HG03103 (cell line): ENCODE measurements at regions not wholly inside any gene's neighbourhood (a gene's known extent, or its start where the extent isn't known, plus 50 kb on each side); places are given as distances from the start of the nearest gene placed in this dataset.
A peak's percentile ranks its signal among the peaks of the same experiment; 100 is the strongest.
"Not testable (repeated sequence)": the region's sequence is repeated elsewhere in the genome, so short reads cannot be mapped to it uniquely, and the experiment has no call there.

Source experiments
- ATAC-seq: cut with Tn5 transposase; IDR thresholded peaks from one replicate; pipeline ENCODE4 v1.9.1; 2021; ENCODE audit warnings: low read depth; ENCODE audit not compliant: unreplicated experiment

DNA sequence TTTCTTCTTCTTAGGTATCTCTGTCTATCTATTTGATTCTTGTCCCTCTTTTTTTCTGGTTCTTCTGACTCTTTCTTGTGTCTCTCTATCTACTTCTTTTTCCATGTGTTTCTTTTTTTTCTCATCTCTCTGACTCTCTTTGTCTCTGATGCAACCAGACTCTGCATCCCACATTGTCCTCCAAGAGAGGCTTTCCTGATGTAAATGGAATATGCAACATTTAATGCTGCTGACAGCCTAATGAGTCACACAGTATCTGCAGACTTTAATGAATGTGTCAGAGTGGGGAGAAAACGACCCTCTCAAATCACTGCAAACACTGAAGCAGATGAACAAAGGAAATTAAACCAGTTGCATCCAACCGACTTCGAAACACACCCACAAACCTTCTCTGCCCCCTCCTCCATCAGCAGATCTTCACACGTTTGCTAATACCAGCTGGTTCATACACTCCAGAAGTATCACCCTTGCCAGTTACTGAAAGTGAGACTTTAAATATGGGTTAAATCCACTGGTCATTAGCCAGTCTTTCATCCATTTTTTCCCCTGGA, 351.5 kb downstream of the TXNL1 start:
- no peak for ATAC-seq

GRCh38 chr18:56285387-56286065, 352.9 kb downstream of the TXNL1 start:
- ATAC-seq: no peak

GRCh38 chr18:56284319-56284718, 354.1 kb downstream of the TXNL1 start:
- ATAC-seq: no peak

- no peak for ATAC-seq
Measured at GRCh38 chr18:56283316-56283715, 355.1 kb downstream of the TXNL1 start.

DNA sequence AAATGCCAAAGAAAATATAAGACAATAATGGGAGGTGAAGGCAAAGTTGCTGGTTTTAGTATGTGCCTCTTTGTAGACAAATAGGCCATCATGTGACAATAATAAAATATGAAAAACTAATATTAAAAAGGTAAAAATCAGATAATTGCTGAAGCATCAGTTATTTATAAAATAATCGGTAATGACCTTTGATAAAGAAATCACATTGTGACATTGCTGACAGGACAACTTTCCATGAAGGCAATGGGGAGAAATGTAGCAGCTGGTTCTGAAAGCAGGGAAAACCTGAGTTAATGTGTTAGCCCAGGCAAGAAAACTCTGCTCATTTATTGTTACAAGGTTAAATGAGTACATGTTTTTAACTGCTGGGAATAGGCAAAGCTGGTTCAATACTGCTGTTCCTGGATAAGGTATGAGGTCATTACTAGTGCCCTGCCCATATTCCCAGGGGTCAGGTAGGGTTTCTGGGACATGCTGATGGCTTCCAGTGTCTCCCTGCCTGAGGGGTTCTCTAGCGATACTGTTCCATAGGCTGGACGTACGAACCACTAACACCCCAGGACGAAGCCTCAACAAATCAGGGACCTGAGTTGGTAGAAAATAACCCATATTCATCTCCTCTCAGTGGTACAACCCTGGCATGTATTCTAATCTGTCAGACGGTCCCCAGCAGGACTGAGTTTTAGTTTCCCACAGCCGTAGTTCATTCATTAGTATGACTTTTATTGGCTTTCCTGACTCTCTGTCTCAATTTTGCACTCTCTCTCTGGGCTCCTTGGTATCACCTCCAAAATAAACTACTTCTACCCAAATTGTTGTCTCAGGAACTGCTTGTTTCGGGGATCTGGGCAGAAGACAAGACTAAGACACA, 355.9 kb downstream of the TXNL1 start:
- ATAC-seq: no peak

GRCh38 chr18:56279816-56280215, 358.6 kb downstream of the TXNL1 start:
- ATAC-seq: not testable (repeated sequence)

- no peak for ATAC-seq
Measured at GRCh38 chr18:56278421-56279003, 359.9 kb downstream of the TXNL1 start.

DNA sequence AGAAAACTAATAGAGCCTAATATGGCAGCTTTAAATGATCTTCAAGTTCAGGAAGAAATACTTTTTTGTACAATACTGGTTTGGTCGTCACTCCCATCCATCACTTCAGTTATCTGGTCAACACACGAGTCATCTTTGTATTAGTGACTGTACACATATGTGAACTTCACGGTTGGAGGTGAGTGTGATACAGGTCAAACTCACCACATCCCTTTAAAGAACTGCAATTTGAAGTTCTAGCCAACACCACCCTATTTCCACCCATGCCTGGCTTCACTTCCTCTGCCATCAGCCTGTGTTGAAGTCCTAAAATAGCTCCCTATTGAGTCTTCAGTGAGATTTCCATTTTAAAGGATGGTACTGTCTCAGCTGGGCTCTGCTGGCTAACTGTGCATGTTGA, 361.9 kb downstream of the TXNL1 start:
- no peak for ATAC-seq

GRCh38 chr18:56273541-56274219, 364.7 kb downstream of the TXNL1 start:
- no peak for ATAC-seq

GRCh38 chr18:56270671-56271250, 367.6 kb downstream of the TXNL1 start:
- no peak for ATAC-seq

GRCh38 chr18:56269958-56270357, 368.4 kb downstream of the TXNL1 start:
- ATAC-seq: no peak

DNA sequence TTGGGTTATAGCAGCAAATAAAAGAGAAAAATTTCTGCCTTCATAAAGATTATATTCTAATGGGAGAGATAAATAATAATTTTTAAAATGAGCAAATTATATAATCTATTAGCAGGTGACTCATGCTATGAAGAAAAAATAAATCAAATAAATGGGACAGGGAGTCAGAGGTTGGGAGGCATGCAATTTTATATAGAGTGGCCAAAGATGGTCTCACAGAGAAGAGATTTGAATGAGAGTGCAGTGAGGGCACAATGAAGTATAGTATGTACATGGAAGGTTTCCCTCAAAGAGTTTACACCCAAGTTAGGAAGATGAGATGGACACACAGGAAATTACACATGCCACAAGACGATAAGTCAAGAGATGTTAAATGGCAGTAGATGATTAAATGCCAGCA, 369.4 kb downstream of the TXNL1 start:
- no peak for ATAC-seq

DNA sequence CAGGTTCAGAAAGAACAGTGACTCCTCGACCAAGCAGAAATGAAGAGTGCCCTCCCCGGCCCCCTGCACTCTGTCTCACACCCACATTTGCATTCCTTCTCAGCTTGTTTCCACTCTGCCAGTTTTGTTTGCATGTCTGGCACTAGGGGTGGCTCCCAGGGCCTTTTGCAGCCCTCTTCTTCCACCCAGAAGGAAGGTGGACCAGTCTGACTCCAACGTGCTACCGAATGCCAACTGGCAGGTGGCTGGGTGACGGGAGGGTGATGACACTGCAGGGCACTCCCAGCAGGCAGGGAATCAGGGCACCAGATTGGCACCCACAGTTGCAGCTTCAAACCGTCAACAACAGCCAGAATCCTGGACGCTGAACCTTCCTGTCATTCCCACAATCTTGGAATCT, 371.1 kb downstream of the TXNL1 start:
- ATAC-seq: no peak

DNA sequence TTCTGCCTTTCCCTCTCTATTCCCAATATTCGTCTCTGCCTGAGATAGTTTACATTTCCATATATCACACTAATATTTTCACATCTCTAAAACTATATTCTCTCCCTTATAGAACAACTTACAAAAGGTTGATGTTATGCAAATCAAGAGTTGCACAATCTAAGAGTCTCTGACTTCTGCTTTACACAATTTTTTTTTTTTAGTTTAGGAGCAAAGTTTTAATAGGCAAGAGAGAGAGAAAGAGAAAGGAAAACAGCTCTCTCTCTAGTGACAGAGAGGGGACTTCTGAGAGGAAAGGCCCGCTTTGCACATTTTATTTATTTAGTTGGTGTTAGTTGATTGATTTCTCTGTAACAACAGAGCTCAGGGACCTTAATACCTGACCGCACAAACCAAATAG, 380.2 kb downstream of the TXNL1 start:
- ATAC-seq: no peak

DNA sequence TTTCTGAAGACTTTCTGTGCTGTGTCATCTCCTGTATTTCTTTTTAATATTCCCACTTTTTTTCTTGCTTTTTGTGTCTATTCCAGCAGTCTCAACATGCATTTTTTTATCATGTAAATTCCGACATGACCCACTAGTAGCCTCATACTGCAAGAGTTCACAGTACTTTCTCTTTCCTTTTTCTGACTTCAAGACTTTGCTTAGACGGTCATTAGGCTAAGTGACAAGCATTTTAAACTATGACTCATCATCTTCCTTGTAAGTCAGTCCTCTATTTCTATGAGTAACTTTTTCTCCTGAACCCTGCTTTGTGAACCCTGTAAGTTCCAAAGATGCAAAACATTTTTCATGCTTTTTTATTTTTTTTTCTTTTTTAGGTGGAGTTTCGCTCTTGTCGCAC, 381.2 kb downstream of the TXNL1 start:
- peak; percentile 68 for ATAC-seq

DNA sequence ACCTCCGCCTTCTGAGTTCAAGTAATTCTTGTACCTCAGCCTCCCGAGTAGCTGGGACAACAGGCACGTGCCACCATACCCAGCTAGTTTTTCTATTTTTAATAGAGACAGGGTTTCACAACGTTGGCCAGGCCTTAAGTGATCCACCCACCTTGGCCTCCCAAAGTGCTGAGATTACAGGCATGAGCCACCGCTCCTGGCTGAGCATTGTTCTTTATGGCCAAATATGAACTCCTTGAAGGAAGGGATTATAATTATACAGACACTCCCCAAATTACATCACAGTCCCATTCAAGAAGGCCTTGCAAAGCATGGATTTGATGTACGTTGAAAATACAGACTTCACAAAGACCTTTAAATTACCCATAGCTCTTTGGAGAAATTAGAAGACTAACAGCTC, 381.7 kb downstream of the TXNL1 start:
- no peak for ATAC-seq

GRCh38 chr18:56255381-56255780, 383.0 kb downstream of the TXNL1 start:
- no peak for ATAC-seq

DNA sequence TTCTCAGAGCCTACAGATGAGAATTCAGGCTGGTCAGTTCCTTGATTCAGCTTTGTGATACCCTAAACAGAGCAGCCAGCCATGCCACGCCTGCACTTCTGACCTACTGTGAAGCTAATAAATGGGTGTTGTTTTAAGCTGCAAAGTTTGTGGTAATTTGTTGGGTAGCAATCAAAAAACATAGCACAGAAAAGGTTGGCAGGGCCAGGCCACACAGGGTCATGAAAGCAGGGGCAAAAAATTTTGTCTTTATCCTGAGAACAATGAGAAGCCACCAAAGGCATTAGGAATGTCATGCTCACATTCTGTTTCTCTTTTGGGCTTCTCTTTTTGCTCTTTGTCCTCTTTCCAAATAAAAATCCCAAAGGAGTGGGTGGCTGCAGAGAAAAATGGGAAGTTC, 385.9 kb downstream of the TXNL1 start:
- ATAC-seq: no peak

- ATAC-seq: peak; percentile 93
Measured at GRCh38 chr18:56248610-56249235, 389.7 kb downstream of the TXNL1 start.

- no peak for ATAC-seq
Measured at GRCh38 chr18:56246916-56247315, 391.5 kb downstream of the TXNL1 start.
